ENCODE measurements at regions not wholly inside any gene's neighbourhood (a gene's known extent, or its start where the extent isn't known, plus 50 kb on each side); places are given as distances from the start of the nearest gene placed in this dataset.

DNA sequence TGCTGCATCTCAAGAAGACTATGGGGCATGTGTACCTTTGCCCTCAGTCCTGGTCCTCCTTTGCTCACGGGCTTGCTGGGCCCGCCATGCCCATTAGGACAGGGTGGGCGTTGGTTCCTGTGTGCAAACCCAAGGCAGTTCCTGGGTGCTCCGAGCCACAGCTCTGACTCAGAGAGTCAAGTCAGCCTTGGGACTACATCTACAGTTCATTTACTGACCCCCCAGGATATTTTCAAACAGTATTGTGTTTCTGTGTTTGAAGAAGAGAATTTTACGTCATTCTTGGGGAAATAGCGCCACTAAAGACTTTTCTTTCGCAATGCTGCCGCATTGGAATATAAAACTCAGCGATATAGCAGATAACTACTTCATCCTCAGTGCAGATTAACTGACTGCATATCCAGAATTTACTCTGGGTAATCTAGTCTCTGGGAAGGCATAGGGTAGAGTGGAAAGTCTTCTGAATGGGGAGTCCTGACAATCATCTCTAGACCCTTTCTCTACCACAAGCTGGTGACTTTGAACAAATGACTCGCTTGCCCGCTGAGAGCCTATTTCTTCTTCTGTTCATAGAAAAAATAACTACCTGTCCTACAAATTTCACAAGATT, 638.9 kb upstream of the FZD8 start:
- TF ChIP-seq, protein P1, sequence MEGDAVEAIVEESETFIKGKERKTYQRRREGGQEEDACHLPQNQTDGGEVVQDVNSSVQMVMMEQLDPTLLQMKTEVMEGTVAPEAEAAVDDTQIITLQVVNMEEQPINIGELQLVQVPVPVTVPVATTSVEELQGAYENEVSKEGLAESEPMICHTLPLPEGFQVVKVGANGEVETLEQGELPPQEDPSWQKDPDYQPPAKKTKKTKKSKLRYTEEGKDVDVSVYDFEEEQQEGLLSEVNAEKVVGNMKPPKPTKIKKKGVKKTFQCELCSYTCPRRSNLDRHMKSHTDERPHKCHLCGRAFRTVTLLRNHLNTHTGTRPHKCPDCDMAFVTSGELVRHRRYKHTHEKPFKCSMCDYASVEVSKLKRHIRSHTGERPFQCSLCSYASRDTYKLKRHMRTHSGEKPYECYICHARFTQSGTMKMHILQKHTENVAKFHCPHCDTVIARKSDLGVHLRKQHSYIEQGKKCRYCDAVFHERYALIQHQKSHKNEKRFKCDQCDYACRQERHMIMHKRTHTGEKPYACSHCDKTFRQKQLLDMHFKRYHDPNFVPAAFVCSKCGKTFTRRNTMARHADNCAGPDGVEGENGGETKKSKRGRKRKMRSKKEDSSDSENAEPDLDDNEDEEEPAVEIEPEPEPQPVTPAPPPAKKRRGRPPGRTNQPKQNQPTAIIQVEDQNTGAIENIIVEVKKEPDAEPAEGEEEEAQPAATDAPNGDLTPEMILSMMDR (IDR thresholded peaks at IDR 0.05) = no peak
- TF ChIP-seq EP300 (IDR thresholded peaks at IDR 0.05) = no peak
- TF ChIP-seq POLR2AphosphoS5 (IDR thresholded peaks at IDR 0.05) = no peak
